GDM1 (cell line): ENCODE measurements at regions not wholly inside any gene's neighbourhood (a gene's known extent, or its start where the extent isn't known, plus 50 kb on each side); places are given as distances from the start of the nearest gene placed in this dataset.

ENCODE experiments used
- DNase-seq: peaks from one replicate; lab custom pipeline; 2025; lab: John Stamatoyannopoulos, UW

DNA sequence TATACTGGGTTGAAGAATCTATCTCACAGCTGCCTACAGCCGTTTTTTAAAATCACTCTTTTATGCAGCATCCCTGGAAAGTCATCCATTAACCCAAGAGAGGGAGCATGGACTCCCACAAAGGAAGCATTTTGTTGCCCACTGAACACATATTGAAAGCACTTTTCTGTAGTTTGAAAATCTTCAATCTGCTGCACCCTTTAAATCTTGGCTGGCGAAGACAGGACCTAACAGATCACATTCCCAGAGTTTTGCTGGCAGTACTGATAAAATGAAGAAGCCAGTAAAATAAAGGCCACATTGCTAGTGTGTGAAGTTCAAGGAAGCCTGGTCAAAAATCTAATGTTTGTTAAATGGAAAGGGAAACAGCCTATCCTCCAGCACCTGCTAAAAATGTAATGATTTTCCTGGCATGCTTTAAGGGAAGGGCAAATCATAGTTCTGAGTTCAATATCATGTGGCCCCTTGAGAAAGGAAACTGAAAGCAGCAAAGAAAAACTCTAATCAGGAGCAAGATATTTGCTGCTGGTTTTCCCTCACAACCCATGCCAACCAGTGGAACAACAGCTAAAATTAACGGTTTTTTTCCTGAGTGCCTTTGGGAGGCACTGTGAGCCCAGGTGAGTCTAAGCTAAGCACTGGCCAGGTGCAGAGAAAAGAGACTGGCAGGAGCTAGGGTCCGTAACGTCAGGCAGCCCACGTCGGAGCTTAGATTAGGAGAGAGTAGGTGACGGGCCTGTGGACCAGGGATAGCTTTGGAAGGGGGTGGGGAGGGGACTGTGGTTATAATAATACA lies 97.9 kb upstream of the PALS2 start:
- DNase-seq: no peak

GRCh38 chr7:24476227-24476626 lies 97.0 kb upstream of the PALS2 start:
- no peak for DNase-seq

DNA sequence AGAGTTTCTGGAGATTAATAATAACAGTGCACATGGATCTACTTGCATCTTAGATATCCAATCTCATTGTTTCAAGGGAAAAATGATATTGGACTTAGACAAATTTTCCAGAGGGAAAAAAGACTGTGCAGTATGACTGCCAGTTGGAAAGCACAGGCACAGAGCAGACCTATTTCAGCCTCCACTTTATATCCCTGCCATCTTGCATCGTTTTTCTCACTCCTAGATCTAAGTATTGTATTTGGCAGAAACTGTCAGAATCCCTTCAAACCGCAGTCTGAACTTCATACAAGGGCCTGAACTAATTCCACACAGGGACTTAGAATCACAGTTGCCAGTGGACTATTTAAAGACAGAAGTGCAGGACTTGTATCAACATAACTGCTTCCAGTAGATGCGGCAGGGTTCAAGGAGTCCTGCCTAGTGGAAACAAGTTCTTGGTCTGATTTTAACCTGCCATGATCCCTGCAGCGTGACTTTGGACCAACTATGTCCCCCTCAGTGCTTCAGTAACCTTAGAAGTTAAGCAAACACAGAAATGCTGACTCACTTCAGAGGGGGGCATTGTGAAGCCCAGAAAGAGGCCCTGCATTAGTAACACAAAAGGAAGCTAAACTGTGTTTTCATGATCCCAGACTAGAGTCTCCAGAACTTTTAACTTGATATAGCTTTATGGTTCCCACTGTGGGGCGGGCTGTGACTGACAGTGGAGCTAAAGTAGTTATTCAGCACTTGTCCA lies 95.7 kb upstream of the PALS2 start:
- DNase-seq: peak; percentile 40

- DNase-seq: no peak
Observed at GRCh38 chr7:24478137-24478655, 95.1 kb upstream of the PALS2 start.

DNA sequence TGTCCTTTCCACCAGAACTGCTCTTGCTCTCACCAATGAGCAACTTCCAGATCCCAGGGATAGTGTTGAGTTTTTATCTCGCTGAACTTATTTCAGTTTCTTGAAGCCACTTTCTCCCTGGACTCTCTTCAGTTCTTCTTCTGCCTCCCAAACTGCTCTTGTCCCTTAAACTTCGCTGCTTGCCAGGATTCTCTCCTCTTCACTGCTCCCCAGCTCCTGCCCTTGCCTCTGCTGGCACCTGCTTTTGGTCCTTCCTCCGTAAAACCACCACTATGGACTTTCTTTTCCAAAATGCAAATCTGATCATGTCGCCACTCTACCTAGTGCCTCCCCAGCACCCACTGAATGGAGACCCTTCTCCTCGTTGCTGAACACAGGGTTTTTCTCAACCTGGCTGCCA lies 92.8 kb upstream of the PALS2 start:
- no peak for DNase-seq

DNA sequence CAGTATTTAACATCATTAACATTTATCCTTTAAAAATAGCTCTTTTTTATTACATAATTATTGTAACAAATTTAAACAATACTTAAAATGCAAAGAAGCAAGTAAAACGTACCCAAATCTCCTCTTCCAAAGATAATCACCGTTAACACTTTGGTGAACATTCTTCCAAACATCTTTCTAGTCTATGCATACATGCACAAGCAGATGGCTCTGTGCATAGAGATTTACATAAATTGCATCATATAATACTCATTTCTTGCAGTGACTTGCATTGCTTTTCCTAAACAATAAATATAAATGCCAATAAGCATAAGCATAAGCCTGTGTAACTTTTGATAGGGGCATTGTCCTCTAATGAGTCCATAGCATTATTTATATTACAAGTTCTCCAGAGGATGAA lies 89.4 kb upstream of the PALS2 start:
- DNase-seq: no peak

GRCh38 chr7:24492576-24492975 lies 80.7 kb upstream of the PALS2 start:
- DNase-seq: no peak

DNA sequence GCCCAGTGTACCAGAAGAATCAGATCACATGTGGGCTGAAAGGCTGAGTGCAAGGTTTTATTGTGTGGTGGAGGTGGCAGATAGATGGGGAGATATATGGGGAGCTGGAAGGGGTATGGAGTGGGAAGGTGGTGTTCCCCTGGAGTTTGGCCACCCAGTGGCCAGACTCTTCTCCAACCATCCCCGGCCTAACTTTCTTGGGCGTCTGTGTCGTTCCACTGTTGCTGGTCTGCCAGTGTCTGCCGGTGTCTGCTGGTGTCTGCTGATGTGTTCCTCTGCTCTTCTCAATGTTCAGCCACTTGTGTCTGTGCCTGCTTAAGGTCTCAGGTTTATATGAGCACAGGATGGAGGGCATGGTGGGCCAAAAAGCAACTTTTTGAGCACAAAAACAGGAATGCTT lies 78.4 kb upstream of the PALS2 start:
- no peak for DNase-seq

GRCh38 chr7:24496036-24496435 lies 77.2 kb upstream of the PALS2 start:
- no peak for DNase-seq

DNA sequence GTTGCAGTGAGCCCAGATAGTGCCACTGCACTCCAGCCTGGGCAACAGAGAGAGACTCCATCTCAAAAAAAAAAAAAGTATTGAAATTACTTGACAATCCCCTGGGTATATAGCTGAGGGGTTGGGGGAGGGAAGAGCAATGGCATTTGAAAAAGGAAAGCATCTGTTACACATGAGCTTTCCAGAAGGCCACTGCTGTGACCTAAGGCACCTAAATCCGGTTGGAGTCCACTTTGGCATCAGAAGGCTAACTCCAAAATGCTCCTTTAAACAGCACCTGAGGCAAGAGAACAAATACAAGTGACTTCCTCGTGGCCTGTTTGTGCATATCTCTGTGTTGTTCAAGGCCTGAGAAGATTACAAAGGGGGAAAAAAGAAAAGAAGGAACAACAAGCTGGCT lies 74.8 kb upstream of the PALS2 start:
- DNase-seq: no peak

- no peak for DNase-seq
Observed at GRCh38 chr7:24499871-24500270, 73.4 kb upstream of the PALS2 start.

DNA sequence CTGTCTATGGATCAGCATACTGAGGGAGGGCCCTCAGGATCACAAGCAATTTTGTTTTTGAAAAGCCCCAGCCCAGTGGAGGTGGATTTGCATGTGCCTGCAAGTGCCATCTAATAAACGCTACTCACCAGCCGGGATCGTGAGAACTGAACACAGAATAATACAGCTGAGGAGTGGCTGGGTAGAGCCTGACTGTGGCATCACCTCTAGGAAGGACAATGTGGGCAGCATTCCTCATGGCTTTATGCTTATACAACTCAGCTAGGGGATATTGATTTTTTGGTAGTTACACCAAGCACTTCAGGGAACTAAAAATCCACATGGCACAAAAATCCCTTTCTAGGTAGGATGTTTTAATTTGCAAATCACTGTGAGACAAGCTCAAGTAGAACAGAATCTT lies 72.7 kb upstream of the PALS2 start:
- DNase-seq: no peak

GRCh38 chr7:24501009-24501408 lies 72.2 kb upstream of the PALS2 start:
- no peak for DNase-seq

DNA sequence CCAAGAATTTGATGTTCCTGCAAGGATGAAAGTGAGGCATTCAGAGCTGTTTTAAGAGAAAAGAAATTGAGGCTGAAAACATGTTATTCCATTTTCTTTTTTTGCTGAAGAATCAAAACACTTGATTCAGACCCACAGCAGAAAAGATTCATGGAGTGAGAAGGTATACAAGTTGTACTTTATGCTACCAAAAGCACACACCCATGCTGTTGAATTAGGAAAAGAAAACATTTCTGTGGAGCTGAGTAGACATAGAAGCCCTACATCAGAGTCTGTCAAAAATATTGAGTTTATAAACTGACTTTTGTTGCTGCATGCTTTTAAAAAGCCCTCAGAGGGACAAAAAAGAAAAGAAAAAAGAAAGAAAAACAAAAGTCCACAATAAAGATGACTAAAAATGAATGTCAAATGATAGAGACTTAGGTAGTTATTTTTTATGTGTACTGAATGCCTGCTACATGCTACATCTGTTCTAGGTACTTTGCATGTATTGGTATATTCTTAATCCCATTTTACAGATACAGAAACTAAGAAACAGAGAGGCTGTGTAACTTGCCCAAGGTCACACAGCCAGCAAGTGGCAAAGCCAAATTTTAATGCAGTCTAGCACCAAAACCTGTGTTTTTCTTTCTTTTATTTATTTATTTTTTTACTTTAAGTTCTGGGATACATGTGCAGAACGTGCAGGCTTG lies 71.7 kb upstream of the PALS2 start:
- no peak for DNase-seq

- no peak for DNase-seq
Observed at GRCh38 chr7:24502135-24502488, 71.1 kb upstream of the PALS2 start.

- no peak for DNase-seq
Observed at GRCh38 chr7:24503506-24503905, 69.7 kb upstream of the PALS2 start.

GRCh38 chr7:24504040-24504439 lies 69.2 kb upstream of the PALS2 start:
- no peak for DNase-seq

DNA sequence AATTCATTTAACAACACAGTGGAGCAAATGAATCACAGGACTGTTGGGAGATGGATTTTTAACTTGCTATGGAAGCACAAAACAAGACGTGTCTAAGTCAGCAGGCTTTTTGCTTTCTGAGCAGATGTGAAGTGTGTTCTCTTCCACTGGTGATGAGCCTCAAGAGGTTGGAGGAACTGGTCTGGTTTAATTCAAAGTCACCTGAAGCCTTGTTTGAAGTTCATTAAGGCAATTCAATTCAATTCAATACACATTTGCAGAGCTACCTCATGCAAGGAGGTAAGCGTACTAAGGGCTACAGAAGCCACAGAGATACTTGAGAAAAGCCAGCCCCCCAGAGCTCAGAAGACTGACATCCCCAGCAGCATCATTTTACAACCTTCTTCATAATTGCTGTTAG lies 68.4 kb upstream of the PALS2 start:
- DNase-seq: no peak

DNA sequence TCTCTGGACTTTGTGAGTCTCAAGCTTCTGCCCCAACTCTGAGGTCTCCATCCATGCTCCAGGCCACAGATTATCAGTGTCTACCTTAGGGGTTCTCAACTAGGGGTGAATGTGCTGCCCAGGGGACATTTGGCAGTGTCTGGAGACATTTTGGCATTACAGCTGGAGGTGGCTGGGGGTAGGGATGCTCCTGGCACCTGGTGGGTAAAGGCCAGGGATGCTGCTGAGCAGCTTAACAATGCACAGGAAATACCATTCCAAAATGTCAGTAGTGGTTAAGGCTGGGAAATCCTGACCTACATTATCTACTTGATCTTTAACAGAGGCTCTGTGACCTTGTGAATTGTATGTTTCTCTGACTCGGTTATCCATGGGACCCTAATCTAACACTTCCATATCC lies 67.3 kb upstream of the PALS2 start:
- no peak for DNase-seq

GRCh38 chr7:24508316-24508715 lies 64.9 kb upstream of the PALS2 start:
- no peak for DNase-seq

- no peak for DNase-seq
Observed at GRCh38 chr7:24510759-24511158, 62.5 kb upstream of the PALS2 start.

DNA sequence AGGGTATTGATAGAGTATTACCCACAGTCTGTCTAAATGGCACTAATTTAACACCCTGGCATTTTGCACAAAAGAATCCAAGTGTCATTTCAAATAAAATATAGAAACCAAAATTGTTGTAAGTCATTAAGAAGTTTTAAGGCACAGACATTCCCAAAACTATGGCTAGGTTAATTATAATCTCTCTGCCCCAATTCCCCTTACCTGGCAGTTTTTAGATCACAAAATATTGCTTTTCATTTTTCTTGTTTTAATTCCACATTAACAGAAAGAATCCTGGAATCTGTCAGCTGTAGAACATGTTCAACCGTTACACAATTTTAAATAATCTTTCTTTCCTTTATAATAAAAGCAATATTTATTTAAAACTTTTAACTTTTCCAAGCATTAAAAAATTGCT lies 56.1 kb upstream of the PALS2 start:
- DNase-seq: no peak
